ENCODE measurements at regions not wholly inside any gene's neighbourhood (a gene's known extent, or its start where the extent isn't known, plus 50 kb on each side); places are given as distances from the start of the nearest gene placed in this dataset.
"Not testable (repeated sequence)": the region's sequence is repeated elsewhere in the genome, so short reads cannot be mapped to it uniquely, and the experiment has no call there.

- DNase-seq (ENCODE audit: low read depth) = no peak
- no peak for TF ChIP-seq CTCF (conservative IDR thresholded peaks at IDR 0.05; ENCODE audit: low read depth, low read length)
- H3K4me3 ChIP-seq (ENCODE audit: low read depth, low read length) = no peak overlapping the region
Measured at GRCh38 chr13:63448692-63449091, 2033.0 kb upstream of the PCDH20 start.

GRCh38 chr13:63446329-63446728 is 2030.7 kb upstream of the PCDH20 start:
- H3K4me3 ChIP-seq (ENCODE audit: low read depth, low read length) = no peak overlapping the region
- TF ChIP-seq CTCF (conservative IDR thresholded peaks at IDR 0.05; ENCODE audit: low read depth, low read length) = no peak
- no peak for DNase-seq (ENCODE audit: low read depth)

GRCh38 chr13:63444225-63444624 is 2028.6 kb upstream of the PCDH20 start:
- not testable (repeated sequence) for DNase-seq (ENCODE audit: low read depth); H3K4me3 ChIP-seq (ENCODE audit: low read depth, low read length)

GRCh38 chr13:63438951-63439350 is 2023.3 kb upstream of the PCDH20 start:
- DNase-seq (ENCODE audit: low read depth) = no peak
- TF ChIP-seq CTCF (conservative IDR thresholded peaks at IDR 0.05; ENCODE audit: low read depth, low read length) = no peak
- no peak overlapping the region for H3K4me3 ChIP-seq (ENCODE audit: low read depth, low read length)

GRCh38 chr13:63436325-63436668 is 2020.6 kb upstream of the PCDH20 start:
- peak; percentile 4 for DNase-seq (ENCODE audit: low read depth)
- H3K4me3 ChIP-seq (ENCODE audit: low read depth, low read length) = no peak overlapping the region
- no peak for TF ChIP-seq CTCF (conservative IDR thresholded peaks at IDR 0.05; ENCODE audit: low read depth, low read length)

- TF ChIP-seq CTCF (conservative IDR thresholded peaks at IDR 0.05; ENCODE audit: low read depth, low read length) = no peak
- H3K4me3 ChIP-seq (ENCODE audit: low read depth, low read length) = no peak overlapping the region
- DNase-seq (ENCODE audit: low read depth) = peak; percentile 73
Measured at GRCh38 chr13:63435667-63436324, 2020.1 kb upstream of the PCDH20 start.

- no peak for TF ChIP-seq CTCF (conservative IDR thresholded peaks at IDR 0.05; ENCODE audit: low read depth, low read length)
- no peak for DNase-seq (ENCODE audit: low read depth)
Measured at GRCh38 chr13:63433546-63434150, 2018.0 kb upstream of the PCDH20 start.

More at GRCh38 chr13:63433546-63434150, 2018.0 kb upstream of the PCDH20 start:
- H3K4me3 ChIP-seq (ENCODE audit: low read depth, low read length) = no peak overlapping the region
